ENCODE measurements at regions not wholly inside any gene's neighbourhood (a gene's known extent, or its start where the extent isn't known, plus 50 kb on each side); places are given as distances from the start of the nearest gene placed in this dataset.

DNA sequence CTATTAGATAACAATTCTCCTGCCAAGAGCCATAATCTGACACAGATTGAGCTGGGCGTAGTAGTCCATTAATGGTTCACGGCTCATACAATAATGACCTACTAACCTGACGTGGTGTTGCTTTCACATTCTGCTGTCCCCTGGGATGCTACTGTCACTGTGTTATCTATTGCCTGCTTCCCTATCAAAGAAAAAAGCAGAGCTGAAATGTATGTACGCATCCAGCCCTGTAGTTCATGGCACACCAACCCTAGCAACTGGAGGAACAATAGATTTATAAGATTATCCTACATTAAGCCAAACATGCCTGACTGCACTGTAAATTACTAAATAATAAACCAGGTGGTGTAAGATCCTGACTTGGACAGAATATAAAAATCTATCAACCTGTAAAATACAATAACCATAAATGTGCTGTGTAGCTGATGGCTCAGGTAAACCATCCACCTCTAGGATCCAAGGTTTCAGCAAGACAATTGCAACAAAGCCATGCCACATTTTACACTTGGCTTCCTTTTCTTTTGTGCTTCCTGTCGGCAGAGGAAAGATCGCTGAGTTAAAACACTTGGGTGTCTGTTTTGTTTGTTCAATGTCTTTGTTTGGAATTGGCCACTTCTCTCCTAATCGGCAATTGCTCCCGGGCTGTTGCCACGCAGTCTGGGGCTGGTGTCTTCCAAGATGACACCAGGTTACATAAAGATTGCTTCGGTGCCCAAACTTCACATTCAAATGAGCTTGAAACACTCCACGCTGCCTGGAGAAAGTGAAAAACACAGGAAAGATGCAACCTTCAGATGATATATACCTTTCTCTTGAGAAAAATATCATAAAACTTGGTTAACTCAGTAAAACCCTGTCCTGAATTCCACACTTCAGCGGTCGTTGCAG, 143.9 kb upstream of the MGMT start:
- TF ChIP-seq, protein P1, sequence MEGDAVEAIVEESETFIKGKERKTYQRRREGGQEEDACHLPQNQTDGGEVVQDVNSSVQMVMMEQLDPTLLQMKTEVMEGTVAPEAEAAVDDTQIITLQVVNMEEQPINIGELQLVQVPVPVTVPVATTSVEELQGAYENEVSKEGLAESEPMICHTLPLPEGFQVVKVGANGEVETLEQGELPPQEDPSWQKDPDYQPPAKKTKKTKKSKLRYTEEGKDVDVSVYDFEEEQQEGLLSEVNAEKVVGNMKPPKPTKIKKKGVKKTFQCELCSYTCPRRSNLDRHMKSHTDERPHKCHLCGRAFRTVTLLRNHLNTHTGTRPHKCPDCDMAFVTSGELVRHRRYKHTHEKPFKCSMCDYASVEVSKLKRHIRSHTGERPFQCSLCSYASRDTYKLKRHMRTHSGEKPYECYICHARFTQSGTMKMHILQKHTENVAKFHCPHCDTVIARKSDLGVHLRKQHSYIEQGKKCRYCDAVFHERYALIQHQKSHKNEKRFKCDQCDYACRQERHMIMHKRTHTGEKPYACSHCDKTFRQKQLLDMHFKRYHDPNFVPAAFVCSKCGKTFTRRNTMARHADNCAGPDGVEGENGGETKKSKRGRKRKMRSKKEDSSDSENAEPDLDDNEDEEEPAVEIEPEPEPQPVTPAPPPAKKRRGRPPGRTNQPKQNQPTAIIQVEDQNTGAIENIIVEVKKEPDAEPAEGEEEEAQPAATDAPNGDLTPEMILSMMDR (IDR thresholded peaks at IDR 0.05) = no peak
- no peak for TF ChIP-seq POLR2A (IDR thresholded peaks at IDR 0.05)

Data from lower leg skin (tissue), 3 donors.